Pancreas (tissue), 10 donors: ENCODE measurements at regions not wholly inside any gene's neighbourhood (a gene's known extent, or its start where the extent isn't known, plus 50 kb on each side); places are given as distances from the start of the nearest gene placed in this dataset.

Experiments used
- ATAC-seq, 4 donors: fragments of 200-7000 bp; cut with Tn5 transposase; one replicate each; pipeline versions ENCODE4 v1.8.0 to v1.9.1; 2020; ENCODE audit warnings: mild to moderate bottlenecking in 4 of 4, moderate library complexity in 4 of 4
- DNase-seq, 6 donors: peaks; one replicate each; pipeline ENCODE4 v3.0.0-alpha.2; 2020
- FAIRE-seq: peaks from 2 replicates; lab custom pipeline; 2012; peaks lifted over from hg19 to GRCh38; lab: Jason Lieb, UNC
- H3K27ac ChIP-seq, 4 donors: fragments of 200-600 bp; sonication (generic); 1 replicate in 3 of 4; 2 replicates in 1 of 4; pipeline versions ENCODE4 v1.5.0 to v1.8.0; 2020
- H3K27me3 ChIP-seq, 4 donors: fragments of 200-600 bp; one replicate each; pipeline ENCODE4 v1.8.0; 2021
- H3K36me3 ChIP-seq, 3 donors: fragments of 200-600 bp; sonication (generic) in 1 of 3; one replicate each; pipeline versions ENCODE4 v1.5.0 to v1.8.0; 2020 to 2021
- H3K4me1 ChIP-seq, 3 donors: fragments of 200-600 bp; one replicate each; pipeline ENCODE4 v1.8.0; 2021
- H3K4me3 ChIP-seq, 4 donors: fragments of 200-600 bp; sonication (generic) in 2 of 4; one replicate each; pipeline versions ENCODE4 v1.5.0 to v1.8.0; 2020 to 2021
- H3K9me3 ChIP-seq, 4 donors: fragments of 200-600 bp; one replicate each; pipeline ENCODE4 v1.8.0; 2021
- WGBS, 2 donors: extraction: QIAGEN DNeasy Blood & Tissue Kit; methylation state at CpG; one replicate each; pipeline ENCODE4 v1.1.7; 2013; 5-methylcytosine and 5-hydroxymethylcytosine counted together
- intact Hi-C, 3 donors: fragments of 100-400 bp; cut with DNase I; formaldehyde crosslinking; loops; one replicate each; pipeline versions ENCODE4 v1.11.1 to v1.14.2; 2022
- TF ChIP-seq, protein P1 (sequence below), 4 donors: fragments of 200-600 bp; sonication (generic) in 3 of 4; IDR thresholded peaks; one replicate each; pipeline versions ENCODE4 v1.5.0 to v1.8.0; 2021; ENCODE audit warnings: antibody characterized with exemption in 4 of 4
- donor health status: healthy with polysubstance abuse.
- donor health status: DM: no; HTN: no; CAD: no; lungs with moderate emphysema.
- donor health status: DM: no; HTN: no; CAD: no.
- donor health status: control.
- donor health status: control.
- donor health status: Bipolar disorder and iron deficiency.
- donor health status: DM: yes; HTN: yes; CAD: no.
- donor health status: DM: no; HTN: no; CAD: no.
- donor health status: DM: no; HTN: no; CAD: no.
- donor health status: DM: yes; HTN: yes; CAD: no.

DNA sequence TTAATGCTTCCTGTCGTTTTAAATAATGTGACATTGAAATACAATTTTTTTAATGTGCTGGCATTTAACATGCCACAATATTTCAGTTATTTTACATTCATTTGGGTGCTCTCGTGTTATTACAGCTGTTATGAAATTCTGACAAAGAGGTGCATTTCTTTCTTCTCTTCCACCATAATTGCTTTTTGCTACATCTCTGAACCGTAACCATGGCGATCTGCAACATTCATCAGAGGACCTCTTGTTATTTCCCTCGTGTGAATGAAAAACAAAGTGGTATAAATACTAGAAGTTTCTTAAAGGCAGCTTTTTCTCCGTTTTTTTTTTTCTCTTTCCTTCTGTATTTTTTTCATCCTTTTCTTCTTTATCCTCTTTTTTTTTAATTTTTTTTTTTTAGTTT lies 316.4 kb downstream of the MCTP2 start:
- DNase-seq (no peak), FAIRE-seq (no peak), ATAC-seq (no peak)
- Histone ChIP-seq H3K27ac (no peak overlapping the region), H3K4me3 (no peak overlapping the region), H3K27me3 (no peaks in the 10 kb centered on the region), H3K9me3 (no peaks in the 10 kb centered on the region), H3K4me1 (no peaks in the 10 kb centered on the region), H3K36me3 (no peaks in the 10 kb centered on the region)
- 58 to 62% methylated on average over 6 of the region's 6 CpGs for WGBS, 2 donors
- intact Hi-C loops, result no loop called here
- TF ChIP-seq, protein P1, sequence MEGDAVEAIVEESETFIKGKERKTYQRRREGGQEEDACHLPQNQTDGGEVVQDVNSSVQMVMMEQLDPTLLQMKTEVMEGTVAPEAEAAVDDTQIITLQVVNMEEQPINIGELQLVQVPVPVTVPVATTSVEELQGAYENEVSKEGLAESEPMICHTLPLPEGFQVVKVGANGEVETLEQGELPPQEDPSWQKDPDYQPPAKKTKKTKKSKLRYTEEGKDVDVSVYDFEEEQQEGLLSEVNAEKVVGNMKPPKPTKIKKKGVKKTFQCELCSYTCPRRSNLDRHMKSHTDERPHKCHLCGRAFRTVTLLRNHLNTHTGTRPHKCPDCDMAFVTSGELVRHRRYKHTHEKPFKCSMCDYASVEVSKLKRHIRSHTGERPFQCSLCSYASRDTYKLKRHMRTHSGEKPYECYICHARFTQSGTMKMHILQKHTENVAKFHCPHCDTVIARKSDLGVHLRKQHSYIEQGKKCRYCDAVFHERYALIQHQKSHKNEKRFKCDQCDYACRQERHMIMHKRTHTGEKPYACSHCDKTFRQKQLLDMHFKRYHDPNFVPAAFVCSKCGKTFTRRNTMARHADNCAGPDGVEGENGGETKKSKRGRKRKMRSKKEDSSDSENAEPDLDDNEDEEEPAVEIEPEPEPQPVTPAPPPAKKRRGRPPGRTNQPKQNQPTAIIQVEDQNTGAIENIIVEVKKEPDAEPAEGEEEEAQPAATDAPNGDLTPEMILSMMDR (IDR thresholded peaks at IDR 0.05), result no peak

DNA sequence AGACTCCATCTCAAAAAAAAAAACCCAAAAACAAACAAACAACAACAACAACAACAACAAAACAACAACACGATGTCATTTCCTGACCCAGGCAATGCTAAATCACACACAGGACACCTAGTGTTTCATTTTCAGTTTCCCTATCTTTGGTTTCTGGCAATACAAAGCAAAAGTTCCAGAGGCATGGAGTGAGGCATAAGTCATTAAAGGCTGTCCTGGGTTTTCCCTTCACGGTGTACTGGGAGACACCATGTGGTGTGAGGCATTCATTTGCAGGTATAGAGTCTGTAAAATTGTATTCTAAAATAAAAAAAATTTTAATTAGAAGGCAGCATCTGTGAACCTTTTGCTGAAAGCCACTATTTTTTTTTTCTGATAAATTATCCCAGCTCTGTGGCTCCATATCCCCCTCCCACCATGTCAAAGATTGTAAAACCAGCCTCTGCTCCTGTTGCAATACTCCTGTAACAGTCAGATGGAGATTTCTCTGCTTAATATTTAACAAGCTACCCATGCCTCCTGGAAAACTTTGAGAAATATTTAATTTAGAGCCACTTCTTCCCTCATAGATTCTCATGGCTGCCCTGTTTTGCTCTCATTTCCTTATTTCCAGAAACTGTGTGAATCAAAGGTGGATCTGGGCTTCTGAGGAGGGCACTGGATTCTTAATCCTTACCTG lies 324.6 kb downstream of the MCTP2 start:
- Histone ChIP-seq H3K27ac (no peak overlapping the region), H3K4me3 (no peak overlapping the region), H3K9me3 (no peaks in the 10 kb centered on the region), H3K4me1 (no peaks in the 10 kb centered on the region), H3K27me3 (no peaks in the 10 kb centered on the region), H3K36me3 (no peaks in the 10 kb centered on the region)
- ATAC-seq (peak in 1 of 4 donors; percentile 25), FAIRE-seq (no peak), DNase-seq (no peak)
- intact Hi-C loops, result no loop called here
- 59 to 64% methylated on average over 2 of the region's 2 CpGs for WGBS, 2 donors
- TF ChIP-seq, protein P1 (IDR thresholded peaks at IDR 0.05), result no peak

DNA sequence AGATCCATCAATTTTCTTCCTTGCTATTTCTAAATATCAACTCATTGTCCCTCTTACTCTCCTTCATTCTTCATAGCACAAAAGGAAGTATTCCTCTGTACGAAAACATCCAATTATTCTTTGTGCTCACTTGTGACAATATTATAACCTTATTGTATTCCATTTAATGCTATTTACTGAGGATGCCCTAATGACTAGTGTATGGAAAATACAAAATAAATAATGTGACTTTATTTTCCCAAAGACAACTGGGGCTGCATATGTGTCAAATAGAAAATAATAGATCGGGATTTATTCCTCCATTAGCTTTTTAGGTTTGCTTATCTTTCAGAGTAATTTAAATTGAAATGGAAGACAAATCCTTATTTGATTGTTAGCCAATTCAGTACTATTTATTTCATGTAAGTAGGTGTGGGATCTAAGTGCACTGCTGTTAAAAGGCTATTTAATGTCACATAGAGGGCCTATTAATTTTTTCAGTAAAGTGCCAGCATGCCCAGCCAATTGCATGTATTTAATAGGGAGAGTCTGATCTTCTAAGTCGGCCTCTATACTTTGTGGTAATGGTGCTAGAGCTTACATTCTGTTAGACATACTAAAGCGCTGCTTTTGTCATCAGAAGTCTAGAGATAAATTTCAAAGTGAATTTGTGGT lies 329.8 kb downstream of the MCTP2 start:
- TF ChIP-seq, protein P1 (IDR thresholded peaks at IDR 0.05), result no peak
- no peaks in the 10 kb centered on the region for H3K27me3 ChIP-seq
- ATAC-seq, result no peak
- H3K27ac ChIP-seq, result no peak overlapping the region
- intact Hi-C loops, result no loop called here
- no peaks in the 10 kb centered on the region for H3K4me1 ChIP-seq
- WGBS, 2 donors, result 64 to 81% methylated on average over 4 of the region's 4 CpGs
- FAIRE-seq, result no peak
- no peak overlapping the region for H3K4me3 ChIP-seq
- H3K36me3 ChIP-seq, result no peaks in the 10 kb centered on the region
- DNase-seq, result no peak
- H3K9me3 ChIP-seq, result no peaks in the 10 kb centered on the region

DNA sequence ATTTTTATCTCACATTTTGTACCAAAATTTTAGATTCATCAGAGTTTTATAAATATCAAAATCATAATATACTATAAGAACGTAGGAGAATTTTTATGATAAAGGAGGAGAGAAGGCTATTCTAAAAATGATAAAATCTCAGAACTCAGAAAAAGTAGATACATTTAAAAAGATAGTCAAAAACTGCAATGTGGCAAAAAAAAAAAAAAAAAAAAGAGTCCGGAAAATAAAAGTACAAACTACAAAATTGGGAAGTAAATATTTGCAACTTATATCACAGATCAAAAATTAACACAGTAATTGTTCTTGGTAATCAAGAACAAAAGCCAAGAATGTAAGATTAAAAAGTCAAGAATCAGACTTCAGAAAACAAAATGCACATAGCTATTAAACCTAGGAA lies 332.1 kb downstream of the MCTP2 start:
- intact Hi-C loops, result no loop called here
- DNase-seq, result no peak
- Histone ChIP-seq H3K27ac (no peak overlapping the region), H3K9me3 (no peaks in the 10 kb centered on the region), H3K4me3 (no peak overlapping the region), H3K36me3 (no peaks in the 10 kb centered on the region), H3K4me1 (no peaks in the 10 kb centered on the region), H3K27me3 (no peaks in the 10 kb centered on the region)
- 63 to 76% methylated on average over 2 of the region's 2 CpGs for WGBS, 2 donors
- no peak for ATAC-seq
- TF ChIP-seq, protein P1 (IDR thresholded peaks at IDR 0.05), result no peak
- FAIRE-seq, result peak; percentile 45
